EL (cell line): ENCODE measurements at regions not wholly inside any gene's neighbourhood (a gene's known extent, or its start where the extent isn't known, plus 50 kb on each side); places are given as distances from the start of the nearest gene placed in this dataset.
"Not testable (repeated sequence)": the region's sequence is repeated elsewhere in the genome, so short reads cannot be mapped to it uniquely, and the experiment has no call there.

Experiments used
- DNase-seq: peaks from one replicate; pipeline ENCODE4 v3.0.0-alpha.2; 2016

- peak; percentile 61 for DNase-seq
Observed at GRCh38 chr13:111005364-111005763, 90.5 kb upstream of the ANKRD10 start.

DNA sequence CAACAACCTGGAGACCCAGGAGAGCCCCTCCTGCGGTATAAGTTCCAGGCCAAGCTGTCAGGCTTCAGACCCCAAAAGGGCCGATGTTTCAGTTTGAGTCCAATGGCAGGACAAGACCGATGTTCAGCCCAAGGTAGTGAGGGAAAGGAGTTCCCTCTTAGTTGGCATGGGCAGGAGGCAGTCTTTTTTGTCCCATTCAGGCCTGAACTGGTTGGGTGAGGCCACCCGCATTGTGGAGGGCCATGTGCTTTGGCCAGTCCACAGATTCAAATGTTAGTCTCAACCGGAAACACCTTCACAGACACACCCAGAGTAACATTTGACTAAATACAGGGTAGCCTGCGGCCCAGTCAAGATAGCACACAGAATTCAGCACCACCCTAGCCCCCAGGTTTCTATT, 89.6 kb upstream of the ANKRD10 start:
- no peak for DNase-seq

- no peak for DNase-seq
Observed at GRCh38 chr13:111001636-111002035, 86.8 kb upstream of the ANKRD10 start.

- no peak for DNase-seq
Observed at GRCh38 chr13:110993788-110994187, 78.9 kb upstream of the ANKRD10 start.

DNA sequence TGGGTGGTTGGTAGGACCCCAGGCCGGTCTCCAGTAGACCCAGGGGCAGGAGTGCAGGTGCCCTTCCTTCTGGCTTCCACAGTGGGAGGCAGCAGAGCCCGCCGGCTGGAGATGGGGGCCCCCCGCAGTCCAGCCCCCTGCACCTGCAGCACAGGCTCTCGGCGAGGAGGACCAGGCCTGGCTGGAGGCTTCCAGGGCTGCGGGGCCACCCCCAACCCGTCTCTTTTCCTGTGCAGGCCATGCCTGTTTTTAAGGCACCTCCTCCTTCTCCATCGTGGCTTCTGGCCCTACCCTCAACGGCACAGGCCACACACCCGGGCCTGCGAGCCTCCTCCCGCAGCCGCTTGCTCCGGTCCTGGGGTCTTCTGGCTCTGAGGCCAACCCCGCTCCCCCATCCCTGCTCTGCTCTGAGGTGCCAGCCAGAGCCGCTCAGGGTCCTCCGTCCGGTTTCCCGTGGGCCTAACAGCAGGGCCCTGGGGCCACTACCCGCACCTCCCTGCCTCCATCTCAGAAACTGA, 77.2 kb upstream of the ANKRD10 start:
- no peak for DNase-seq

GRCh38 chr13:110989331-110989730, 74.5 kb upstream of the ANKRD10 start:
- DNase-seq: peak; percentile 49

- DNase-seq: no peak
Observed at GRCh38 chr13:110985541-110985940, 70.7 kb upstream of the ANKRD10 start.

GRCh38 chr13:110984798-110985197, 69.9 kb upstream of the ANKRD10 start:
- no peak for DNase-seq

DNA sequence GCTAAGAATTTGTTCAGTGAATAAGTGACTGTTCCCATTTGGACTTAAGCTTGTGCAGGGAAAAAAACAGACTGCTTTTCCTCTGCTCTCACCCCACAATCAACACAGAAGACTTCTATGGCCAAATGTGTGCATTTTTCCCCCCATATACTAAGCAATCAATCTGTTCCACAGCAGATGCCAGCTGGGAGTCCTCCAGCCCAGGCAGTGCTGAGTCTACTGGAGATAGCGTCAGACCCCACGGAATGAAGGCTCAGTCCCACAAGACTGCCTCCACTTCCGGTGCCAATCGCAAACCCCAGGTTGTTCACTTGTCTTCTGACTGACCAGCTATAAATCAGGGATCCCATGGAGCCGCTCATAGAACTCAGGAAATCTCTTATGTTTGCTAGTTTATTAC, 69.5 kb upstream of the ANKRD10 start:
- no peak for DNase-seq

DNA sequence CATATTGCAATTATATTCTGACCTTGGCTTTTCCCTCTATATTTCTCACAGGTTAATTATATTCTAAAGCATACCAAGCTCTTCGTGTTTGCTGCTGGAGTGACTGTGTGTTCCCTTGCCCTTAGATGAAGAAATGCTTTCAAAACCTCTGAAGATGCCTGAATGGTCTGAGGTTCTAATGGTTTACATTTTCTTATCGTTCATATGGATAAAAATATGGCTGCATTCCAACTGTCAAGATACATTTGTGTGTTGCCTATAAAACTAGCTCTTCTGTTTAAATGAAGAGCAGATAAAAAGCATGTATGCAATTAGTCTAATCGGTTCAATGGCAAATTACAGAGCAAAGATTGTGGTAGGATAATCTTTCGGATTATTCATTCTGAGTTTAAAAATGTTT, 68.4 kb upstream of the ANKRD10 start:
- DNase-seq: no peak

- DNase-seq: no peak
Observed at GRCh38 chr13:110981379-110981778, 66.5 kb upstream of the ANKRD10 start.

DNA sequence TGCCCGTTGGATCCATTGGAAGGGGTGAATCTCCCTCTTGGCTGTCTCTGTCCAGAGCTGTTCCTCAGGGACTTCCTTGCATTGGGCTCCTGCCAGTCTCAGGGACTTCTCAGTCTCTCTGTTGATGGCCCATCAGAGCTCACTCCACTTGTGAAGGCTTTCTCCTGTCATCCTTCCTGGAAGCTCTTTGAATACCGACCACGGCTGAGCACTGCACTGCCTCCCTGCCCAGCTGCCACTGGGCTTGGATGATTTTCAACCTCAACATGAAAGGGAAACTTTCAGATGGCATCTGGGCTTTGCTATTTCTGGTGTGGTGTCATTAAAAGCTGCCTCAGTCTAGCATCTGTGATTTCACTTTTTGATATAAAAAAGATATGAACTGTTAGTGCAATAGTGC, 66.1 kb upstream of the ANKRD10 start:
- no peak for DNase-seq

- DNase-seq: not testable (repeated sequence)
Observed at GRCh38 chr13:110979149-110979548, 64.3 kb upstream of the ANKRD10 start.

GRCh38 chr13:110978390-110978789, 63.5 kb upstream of the ANKRD10 start:
- DNase-seq: no peak

DNA sequence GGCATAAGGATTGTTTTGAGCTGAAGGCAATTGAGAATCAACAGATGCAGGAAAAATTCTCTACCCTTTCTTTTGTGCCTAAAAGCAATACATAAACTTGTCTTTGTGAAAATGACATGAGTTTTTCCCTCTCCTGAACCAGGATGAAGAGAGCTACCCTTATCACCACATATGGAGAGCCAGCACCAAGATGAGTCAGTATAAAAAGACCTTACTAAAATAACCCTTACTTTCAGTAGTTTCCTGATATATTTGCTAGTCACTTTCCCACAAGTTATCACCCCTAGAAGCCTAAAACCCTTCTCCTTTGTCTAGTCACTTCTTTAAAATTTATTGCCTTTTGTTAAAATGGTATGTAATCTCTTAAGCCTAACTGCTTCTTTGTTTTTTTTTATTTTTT, 61.9 kb upstream of the ANKRD10 start:
- no peak for DNase-seq

DNA sequence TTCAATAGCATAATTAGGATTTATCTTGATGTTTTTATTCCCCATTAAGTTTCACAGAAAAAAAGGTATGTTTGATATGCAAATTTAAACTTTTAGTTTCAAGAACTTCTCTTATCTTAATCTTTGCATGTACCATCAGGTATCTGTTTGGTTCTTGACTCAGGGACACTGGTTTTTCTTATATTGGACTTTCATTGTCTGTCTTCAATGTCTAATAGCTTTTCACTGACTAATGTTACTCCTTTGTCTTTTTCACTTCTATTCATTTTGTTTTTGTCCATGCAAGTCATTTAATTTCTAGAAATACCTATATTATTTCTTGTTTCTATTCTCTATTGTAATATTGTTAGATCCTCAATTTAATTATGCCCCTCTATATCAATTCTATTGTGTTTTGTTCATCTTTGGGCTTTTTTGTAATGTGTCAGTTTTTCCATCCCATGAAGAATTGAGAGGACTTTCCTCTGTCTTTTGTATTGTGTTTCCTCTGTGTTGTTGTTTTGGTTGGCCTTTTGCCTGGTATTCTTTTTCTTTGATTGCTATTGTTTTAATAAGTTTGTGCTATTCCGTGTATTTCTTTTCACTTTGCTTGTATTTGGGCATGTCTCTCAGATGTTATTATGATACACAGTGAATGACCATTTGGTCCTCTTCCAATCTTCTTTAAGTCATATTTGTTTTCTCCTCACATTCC, 58.3 kb upstream of the ANKRD10 start:
- DNase-seq: no peak

DNA sequence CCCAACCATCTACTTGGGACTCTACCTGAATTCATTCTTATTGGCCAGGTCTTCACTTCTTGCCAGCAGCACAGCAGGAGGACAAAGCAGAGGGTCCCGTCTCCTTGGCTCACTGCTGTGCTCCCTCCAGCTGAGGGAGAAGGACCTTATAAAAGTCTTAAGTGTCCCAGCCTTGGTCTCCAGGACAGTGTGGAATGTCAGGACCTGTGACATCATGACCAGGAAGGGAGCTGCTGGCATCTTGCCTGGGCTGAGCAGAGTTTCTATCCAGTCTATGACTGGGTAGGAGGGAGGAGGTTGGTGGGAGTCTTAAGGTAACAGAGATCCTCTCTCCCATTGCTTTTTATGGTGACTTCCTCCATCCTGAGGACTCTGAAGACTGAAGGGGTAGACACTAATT, 56.6 kb upstream of the ANKRD10 start:
- DNase-seq: peak; percentile 32

GRCh38 chr13:110967156-110967855, 52.4 kb upstream of the ANKRD10 start:
- DNase-seq: peak; percentile 80

DNA sequence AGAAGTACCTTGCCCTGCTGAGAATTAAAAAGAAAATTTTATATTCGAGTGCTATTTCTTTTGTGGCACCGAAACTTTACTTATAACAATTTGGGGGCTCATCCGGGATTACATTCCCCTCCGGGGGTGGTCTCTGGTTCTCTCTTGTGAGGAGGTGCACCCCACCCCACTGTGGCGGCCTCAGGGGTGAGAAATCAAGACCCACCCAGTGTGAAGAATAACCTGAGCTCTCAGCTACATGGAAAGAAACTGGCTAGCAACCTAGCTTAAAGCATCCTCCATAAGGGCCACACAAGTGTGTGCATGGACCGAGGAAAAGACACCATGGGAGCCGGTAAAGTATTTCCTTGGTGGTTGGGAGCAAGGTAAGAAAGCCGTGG, 50.9 kb upstream of the ANKRD10 start:
- DNase-seq: no peak

DNA sequence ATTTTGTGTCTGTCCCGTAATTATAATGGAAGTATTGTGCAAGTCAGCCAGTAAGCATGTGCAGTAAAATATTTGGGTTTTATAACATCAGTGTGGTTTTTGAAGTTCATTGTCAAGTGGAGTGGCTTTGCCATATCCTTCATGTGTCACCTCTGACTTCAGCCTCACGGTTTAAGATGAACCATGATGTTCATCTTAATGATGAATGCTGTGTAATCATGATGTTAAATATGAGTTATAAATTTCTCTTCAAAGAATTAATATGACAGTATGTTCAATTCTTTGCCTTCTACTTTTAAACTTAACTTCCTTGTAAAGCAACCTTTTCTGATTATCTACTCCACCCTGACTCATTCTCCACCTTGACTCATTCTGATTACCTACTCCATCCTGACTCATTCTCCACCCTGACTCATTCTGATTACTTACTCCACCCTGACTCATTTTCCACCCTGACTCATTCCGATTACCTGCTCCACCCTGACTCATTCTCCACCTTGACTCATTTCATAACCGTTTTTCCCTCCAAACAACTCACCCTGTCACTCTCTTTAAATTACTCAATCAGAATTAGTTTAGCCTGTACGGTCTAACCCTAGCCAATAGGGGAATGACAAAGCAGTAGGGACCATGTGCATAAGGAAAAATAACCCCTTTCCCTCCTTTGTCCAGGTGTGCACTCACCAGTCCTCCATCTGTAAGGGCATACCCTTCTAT, 50.3 kb upstream of the ANKRD10 start:
- peak; percentile 74 for DNase-seq
